ENCODE measurements at regions not wholly inside any gene's neighbourhood (a gene's known extent, or its start where the extent isn't known, plus 50 kb on each side); places are given as distances from the start of the nearest gene placed in this dataset.

DNA sequence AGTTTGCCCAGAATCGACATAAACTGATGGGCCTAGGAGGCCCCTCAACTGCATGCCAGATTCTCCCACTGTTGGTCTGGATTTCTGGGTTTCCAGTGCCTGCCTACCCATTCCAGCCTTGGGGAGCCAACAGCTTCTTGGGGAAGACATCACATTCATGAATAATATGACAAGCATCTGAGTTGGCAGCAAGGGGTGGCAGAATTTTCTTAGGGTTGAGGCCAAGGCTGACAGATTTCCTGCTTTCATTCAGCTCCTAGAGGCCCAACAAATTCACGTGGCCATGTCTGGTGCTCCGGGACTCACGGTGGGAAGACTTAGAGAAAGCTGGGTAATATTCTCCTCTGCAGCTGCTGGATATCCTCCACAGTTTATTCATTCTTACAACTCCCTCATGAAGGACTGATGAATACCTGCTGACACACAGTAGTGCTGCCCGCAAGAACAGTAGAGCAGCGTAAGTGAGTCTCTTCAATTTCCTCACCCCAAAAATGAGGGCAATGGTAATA lies 305.0 kb upstream of the TNC start:
- no peak for TF ChIP-seq CTCF (IDR thresholded peaks at IDR 0.05; ENCODE audit: unreplicated experiment)
- H3K9me3 Mint-ChIP-seq (ENCODE audit: low read depth): peaks cover 32% of the 10 kb centered on the region
- H3K36me3 Mint-ChIP-seq (ENCODE audit: insufficient read depth): peaks cover 1% of the 10 kb centered on the region
- no peak overlapping the region for H3K27ac Mint-ChIP-seq
- no peaks in the 10 kb centered on the region for H3K4me1 Mint-ChIP-seq (ENCODE audit: low read depth)
- H3K27me3 Mint-ChIP-seq: no peaks in the 10 kb centered on the region
- no peak overlapping the region for H3K4me3 Mint-ChIP-seq (ENCODE audit: low read depth)
- DNase-seq (ENCODE audit: low spot score, unreplicated experiment): no peak

DNA sequence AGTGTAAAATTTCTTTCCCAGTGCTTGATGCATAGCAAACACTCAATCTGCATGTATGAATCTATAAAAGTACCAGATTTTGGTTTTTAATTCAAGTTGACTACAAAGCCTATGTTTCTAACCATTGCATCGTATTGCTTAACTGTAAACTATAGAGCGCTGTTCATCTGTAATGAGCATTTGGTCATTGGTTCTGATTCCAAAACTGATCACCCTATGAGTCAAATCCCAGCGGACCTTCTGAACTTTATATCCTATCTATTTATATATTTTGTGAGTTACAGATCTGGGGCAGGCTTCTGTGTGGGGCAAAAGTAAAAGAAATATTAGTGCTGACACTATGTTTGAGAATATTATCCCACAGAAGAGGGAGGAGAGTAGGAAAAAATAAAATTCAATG lies 305.7 kb upstream of the TNC start:
- DNase-seq (ENCODE audit: low spot score, unreplicated experiment): no peak
- Mint-ChIP-seq H3K4me1 (ENCODE audit: low read depth) (no peaks in the 10 kb centered on the region), H3K27me3 (no peaks in the 10 kb centered on the region), H3K4me3 (ENCODE audit: low read depth) (no peak overlapping the region), H3K27ac (no peak overlapping the region), H3K36me3 (ENCODE audit: insufficient read depth) (peaks cover 1% of the 10 kb centered on the region), H3K9me3 (ENCODE audit: low read depth) (peaks cover 32% of the 10 kb centered on the region)
- no peak for TF ChIP-seq CTCF (IDR thresholded peaks at IDR 0.05; ENCODE audit: unreplicated experiment)

GRCh38 chr9:115425601-115426000 lies 307.6 kb upstream of the TNC start:
- no peak for DNase-seq (ENCODE audit: low spot score, unreplicated experiment)
- no peak overlapping the region for H3K4me3 Mint-ChIP-seq (ENCODE audit: low read depth)
- no peak for TF ChIP-seq CTCF (IDR thresholded peaks at IDR 0.05; ENCODE audit: unreplicated experiment)
- H3K36me3 Mint-ChIP-seq (ENCODE audit: insufficient read depth): peaks cover 3% of the 10 kb centered on the region
- no peak overlapping the region for H3K27ac Mint-ChIP-seq
- no peaks in the 10 kb centered on the region for H3K27me3 Mint-ChIP-seq
- H3K9me3 Mint-ChIP-seq (ENCODE audit: low read depth): peaks cover 30% of the 10 kb centered on the region
- no peaks in the 10 kb centered on the region for H3K4me1 Mint-ChIP-seq (ENCODE audit: low read depth)

DNA sequence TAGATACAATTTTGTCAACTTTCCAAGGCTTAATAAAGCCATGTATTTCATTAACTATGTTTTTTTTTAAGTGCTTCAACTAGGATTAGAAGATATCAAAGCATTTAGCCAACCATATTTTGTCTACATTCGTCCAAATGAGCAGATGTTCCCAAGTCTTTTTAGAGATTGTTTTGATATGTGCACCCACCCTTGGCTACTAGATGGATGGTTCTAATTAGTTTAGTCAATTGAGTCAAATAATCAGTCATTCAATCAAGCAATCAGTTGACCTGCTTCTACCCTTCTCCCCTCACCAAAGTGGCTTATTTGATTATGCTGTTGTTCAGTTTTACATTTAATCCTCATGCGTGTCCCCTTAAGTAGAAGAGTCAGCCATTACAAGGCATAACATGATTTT lies 319.5 kb upstream of the TNC start:
- no peaks in the 10 kb centered on the region for H3K36me3 Mint-ChIP-seq (ENCODE audit: insufficient read depth)
- no peak for TF ChIP-seq CTCF (IDR thresholded peaks at IDR 0.05; ENCODE audit: unreplicated experiment)
- H3K27me3 Mint-ChIP-seq: no peaks in the 10 kb centered on the region
- H3K4me3 Mint-ChIP-seq (ENCODE audit: low read depth): no peak overlapping the region
- no peak for DNase-seq (ENCODE audit: low spot score, unreplicated experiment)
- H3K27ac Mint-ChIP-seq: no peak overlapping the region
- H3K4me1 Mint-ChIP-seq (ENCODE audit: low read depth): no peaks in the 10 kb centered on the region
- no peaks in the 10 kb centered on the region for H3K9me3 Mint-ChIP-seq (ENCODE audit: low read depth)

- Mint-ChIP-seq H3K27ac (no peak overlapping the region), H3K27me3 (no peaks in the 10 kb centered on the region), H3K4me1 (ENCODE audit: low read depth) (no peaks in the 10 kb centered on the region), H3K4me3 (ENCODE audit: low read depth) (no peak overlapping the region), H3K9me3 (ENCODE audit: low read depth) (no peaks in the 10 kb centered on the region), H3K36me3 (ENCODE audit: insufficient read depth) (no peaks in the 10 kb centered on the region)
- no peak for TF ChIP-seq CTCF (IDR thresholded peaks at IDR 0.05; ENCODE audit: unreplicated experiment)
- DNase-seq (ENCODE audit: low spot score, unreplicated experiment): no peak
These were observed 321.7 kb upstream of the TNC start for GRCh38 chr9:115439641-115440040.
